Daoy (cell line): ENCODE measurements at regions not wholly inside any gene's neighbourhood (a gene's known extent, or its start where the extent isn't known, plus 50 kb on each side); places are given as distances from the start of the nearest gene placed in this dataset.
"Not testable (repeated sequence)": the region's sequence is repeated elsewhere in the genome, so short reads cannot be mapped to it uniquely, and the experiment has no call there.

ENCODE experiments used
- DNase-seq: peaks from one replicate; pipeline ENCODE4 v3.0.0-alpha.2; 2015; ENCODE audit warnings: low read depth

DNA sequence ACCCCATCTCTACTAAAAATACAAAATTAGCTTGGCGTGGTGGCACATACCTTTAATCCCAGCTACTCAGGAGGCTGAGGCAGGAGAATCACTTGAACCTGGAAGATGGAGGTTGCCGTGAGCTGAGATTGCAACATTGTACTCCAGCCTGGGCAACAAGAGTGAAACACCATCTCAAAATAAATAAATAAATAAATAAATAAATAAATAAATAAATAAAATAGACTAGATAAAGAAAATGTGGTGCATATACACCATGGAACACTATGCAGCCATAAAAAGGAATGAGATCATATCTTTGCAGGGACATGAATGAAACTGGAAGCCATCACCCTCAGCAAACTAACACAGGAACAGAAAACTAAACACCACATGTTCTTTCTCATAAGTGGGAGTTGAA, 110.4 kb downstream of the YIPF5 start:
- not testable (repeated sequence) for DNase-seq

DNA sequence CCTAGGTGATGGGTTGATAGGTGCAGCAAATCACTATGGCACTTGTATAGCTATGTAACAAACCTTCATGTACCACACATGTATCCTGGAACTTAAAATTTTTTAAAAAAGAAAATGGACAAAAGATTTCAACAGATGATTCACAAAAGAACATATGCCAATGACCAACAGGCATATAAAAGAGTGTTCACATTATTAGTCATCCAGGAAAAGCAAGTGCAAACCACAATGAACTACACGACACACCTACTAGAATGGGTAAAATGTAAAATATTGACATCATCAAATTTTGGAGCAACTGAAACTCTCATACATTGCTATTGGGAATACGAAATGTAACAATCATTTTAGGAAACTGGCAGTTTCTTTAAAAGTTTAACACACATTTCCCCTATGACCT, 109.9 kb downstream of the YIPF5 start:
- DNase-seq, result no peak

DNA sequence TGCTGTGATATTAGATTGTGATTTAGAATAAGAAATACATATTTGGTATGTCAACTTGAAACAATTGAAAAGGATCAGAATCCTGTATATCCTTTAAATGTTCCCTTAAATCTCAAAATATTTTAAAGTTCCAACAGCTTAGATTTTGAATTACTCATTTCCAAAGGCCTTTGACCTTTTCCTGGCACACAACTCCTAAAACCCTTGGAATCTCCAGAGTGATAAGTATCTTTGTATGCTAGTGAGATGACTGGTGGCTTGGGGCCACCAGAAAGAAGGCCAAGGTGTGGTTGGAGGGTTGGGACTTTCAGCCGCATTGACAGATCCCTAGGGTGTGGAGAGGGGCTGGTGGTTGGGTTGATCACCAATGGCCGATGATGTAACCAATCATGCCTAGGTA, 104.7 kb downstream of the YIPF5 start:
- no peak for DNase-seq

DNA sequence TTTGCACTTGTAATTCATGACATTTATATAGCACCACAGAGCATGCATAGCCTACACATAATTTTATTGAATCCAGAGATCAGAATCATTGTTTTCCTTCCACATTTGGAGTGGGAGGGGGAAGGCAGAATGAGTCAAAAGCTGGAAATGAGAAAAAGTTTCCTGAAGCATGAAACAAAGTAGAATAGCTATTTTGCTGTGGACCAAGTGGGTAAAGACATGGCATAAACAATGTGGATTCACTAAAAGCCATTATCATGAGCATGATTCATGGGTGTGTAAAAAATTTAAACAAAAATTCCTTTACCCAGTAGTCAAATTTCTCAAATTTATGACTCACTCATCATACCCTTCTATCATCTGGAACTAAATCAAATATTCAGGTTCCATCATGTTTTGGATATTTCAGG, 97.9 kb downstream of the YIPF5 start:
- DNase-seq, result peak; percentile 4

DNA sequence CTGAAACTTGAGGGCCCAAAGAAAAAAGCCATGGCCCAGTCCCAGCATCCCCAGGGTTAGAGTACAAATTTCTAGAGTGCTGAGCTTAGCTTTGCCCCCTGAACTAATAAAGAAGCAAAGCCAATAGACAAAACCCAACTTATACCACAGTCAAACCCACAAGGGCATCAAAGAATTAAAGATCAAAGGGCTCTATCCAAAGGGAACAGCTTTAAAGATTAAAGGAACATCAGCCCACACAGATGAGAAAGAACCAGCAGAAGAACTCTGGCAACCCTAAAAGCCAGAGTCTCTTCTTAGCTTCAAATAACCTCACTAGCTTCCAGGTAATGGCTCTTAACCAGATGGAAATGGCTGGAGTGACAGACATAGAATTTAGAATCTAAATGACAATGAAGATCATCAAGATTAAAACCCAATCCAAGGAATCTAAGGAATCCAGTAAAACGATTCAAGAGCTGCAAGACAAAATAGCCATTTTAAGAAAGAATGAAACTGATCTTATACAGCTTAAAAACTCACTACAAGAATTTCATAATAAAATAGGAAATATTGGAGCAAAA, 93.9 kb downstream of the YIPF5 start:
- no peak for DNase-seq

DNA sequence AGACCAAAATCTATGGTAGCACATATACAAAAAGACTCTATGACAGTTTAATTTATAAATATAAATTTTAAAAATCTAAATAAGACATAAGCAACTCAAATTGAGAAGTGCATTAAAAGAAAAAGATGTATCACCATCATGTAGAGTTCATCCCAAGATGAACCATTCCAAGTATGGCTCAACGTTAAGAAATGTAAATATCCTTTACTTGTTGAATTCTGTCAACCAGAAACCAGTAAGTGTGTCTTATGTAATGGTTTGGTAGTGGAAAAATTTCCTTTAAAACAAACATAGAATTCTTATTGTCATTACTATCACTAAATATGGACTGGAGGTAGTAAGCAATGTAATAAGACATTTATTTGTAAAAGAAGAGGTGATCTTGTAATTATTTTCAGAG, 87.3 kb downstream of the YIPF5 start:
- DNase-seq, result no peak

DNA sequence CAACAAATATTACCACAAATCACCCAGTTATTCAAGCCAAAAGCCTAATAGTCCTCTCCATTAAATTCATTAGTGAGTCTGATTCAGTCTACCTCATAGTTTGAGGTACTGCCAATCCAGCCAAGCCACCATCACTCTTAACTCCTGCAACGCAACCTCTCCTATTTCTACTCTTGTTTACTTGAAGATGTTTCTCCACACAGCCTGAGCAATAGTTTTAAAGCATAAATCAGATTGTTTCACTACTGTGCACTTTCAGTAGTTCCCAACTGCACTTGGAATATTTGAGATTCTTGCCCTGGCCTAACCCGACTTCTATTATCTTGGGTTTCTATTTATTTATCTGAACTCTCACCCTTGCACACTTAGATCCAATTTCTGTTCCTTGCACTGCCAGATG, 85.5 kb downstream of the YIPF5 start:
- no peak for DNase-seq

DNA sequence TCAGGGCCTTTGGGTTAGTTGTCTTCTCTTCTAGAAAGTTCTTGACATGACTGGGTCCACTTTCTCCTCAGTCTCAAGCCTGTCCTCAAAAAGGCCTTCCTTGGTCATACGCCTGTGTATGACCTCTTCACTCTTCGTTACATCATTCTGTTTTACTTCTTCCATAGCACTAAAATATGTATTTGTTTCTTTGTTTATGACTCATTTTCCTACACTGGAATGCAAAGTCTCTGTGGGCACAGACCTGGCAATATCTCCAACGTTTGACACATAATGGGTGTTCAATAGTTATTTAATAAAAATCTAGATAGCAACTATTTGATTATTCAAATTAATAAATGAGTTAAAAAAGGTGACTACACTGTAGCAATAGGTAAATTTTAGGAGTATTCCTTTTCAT, 85.1 kb downstream of the YIPF5 start:
- DNase-seq, result no peak

DNA sequence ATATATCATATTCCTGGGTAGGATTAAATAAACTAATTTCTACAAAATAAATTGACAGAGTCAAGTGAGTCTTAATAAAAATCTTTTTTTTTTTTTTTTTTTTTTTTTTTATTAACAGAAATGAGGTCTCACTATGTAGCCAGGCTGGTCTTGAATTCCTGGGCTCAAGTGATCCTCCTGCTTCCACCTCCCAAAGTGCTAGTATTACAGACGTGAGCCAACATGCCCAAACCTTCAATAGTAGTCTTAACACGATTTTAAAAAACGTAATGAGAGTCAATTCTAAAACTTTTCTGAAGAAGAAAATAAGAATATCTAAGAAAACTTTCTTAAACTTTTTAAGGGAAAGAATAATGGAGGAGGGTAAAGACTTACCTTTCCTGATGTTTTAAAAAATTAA, 84.2 kb downstream of the YIPF5 start:
- DNase-seq, result no peak

DNA sequence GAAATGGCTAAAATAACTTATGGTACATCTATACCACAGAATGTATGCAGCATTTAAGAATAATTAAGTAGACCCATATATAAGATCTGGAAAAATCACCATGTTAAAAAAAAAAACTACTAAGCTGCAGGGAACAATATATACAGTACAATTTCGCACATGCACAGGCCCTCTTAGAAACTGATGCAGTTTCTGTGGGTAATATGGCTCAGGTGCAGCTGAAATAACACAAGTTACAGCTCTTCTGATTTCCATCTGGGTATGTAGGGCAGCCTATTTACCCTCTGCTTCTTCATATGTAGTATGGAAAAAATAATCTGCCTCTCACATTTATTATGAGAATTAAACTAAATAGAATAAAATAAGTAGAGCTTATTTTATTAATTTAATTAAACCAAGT, 82.9 kb downstream of the YIPF5 start:
- no peak for DNase-seq

DNA sequence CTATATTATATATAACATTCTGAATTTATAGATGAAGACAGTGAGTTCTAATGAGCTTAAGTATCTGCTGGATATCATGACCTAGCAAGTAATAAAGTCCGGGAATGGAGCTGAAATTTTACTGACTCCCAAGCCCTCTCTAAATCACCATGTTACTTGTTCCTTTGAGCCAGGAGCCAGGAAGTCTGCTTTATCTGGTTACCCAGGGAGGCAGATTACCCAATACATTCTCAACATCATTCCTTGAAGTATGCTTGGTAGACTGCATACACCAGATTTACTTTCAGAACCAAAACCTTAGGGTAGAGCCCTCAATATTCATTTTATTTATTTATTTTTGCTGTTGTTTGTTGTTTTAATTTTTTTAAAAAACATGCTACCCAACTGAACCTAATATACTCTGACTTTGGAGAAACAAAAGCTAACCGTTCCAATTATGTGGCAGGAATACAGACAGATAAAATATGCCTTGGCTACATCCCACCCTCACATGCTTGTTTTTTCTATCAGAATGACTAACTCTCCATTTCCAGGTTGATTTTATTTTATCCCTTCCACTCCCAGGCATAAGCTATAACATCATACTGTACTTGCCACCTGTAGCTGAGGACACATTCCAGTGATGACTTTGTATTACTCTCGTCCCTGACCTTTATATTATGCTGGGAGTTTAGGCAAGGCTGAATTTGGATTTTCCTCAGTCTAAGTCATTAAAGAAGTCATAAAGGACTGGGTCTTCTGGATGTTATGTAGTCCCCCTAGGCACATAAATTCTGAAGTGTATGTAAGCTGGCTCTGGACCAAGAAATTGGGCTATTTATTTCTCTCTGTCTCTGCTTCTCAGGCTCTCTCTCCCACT, 82.0 kb downstream of the YIPF5 start:
- DNase-seq, result no peak

DNA sequence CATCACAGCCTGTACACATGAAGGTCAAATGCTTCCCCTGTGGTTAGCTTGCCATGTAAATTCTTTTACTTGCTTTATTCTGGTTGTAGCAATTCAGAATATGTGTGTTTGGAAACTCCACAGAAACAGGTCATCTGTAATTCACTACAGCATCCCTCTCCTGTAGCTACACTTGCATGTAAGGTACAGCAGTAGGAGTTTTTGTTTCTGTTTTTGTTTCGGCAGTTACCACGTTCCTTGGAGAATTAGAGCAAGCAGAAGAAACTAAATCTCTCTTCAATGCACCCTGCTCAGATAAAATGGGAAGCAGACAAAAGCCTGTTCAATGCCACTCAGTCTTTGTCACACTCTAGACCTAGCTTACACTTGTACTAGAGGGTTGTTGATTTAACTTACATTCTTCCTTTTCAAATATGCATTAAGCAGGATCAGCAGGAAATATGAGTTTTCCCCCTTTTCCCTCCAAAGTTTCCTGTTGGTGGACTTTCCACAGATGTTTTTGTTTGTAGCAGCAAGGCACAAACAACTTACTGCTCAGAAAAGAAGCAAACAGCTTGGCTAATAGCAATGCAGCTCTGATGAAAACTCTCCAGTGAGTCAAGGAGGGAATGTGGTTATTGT, 80.9 kb downstream of the YIPF5 start:
- DNase-seq, result no peak

DNA sequence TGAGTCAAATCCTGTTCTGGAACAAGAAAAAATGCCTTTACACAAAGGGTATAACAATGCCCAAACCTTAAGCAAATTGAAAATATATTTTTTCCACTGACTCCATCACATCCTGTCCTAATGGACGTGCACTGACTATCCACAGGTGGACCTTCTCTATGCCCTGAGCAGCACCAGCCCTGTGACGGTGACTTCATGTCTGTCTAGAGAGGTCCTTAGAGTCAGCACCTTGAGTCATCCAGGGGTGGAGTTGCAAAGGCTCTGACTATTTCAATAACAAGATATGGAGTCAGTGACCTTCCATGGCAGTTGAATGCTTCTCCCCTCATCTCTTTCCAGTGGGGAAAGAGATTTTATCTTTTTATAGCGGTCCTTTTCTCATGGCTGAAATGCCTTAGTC, 78.0 kb downstream of the YIPF5 start:
- peak; percentile 16 for DNase-seq

DNA sequence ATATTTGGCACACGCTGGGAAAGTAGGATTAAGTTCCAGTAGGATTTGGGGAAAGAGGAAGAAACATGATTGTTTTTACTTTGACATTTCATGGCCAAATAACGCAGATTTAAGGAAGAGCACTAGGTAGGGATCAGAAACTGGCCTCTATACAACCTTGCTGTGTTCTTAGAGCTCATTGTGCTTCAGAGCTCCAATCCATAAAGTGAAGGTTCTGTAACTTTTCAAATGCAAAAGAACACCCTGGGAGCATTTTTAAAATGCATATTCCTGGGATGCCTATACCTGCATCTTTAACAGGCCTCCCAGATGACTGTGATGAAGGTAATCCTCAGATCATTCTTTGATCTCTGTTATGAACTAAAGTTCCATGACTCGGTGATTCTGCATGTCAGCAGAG, 77.1 kb downstream of the YIPF5 start:
- no peak for DNase-seq

DNA sequence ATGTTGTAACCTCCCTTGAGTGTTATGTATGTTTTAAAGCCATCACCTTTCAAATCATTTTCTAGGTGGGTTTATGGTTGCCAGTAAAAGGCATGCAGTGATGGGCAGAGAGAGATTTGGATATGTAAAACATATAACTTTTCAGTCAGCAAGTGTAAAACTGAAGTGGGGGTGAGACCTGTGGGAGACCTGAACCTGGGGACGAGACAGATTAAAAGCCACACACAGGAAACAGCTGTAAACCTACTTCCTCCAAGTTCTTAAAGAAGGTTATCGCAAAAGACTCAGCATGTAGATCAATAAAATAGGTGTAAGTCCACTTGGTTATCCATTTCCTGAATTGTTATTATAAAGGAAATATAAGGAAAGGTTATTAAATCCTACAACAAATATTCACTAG, 76.6 kb downstream of the YIPF5 start:
- no peak for DNase-seq

DNA sequence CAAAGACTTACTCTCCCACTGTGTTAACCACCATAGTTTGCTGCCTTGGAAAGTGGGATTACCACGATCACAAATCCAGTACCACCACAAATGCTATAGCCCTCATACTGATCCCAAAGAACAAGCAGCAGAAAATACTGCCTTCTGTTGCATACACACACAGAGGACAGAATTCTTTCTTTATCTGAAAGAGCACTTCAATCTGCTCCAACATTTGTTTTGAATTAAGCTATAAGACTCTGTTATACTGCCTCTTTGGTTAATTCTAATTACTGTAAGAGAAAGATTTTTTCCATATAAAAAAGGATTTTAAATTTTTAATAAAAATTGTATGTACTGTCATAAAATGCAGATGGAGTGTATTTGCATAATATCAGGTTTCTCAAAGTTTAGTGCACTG, 69.8 kb downstream of the YIPF5 start:
- no peak for DNase-seq

DNA sequence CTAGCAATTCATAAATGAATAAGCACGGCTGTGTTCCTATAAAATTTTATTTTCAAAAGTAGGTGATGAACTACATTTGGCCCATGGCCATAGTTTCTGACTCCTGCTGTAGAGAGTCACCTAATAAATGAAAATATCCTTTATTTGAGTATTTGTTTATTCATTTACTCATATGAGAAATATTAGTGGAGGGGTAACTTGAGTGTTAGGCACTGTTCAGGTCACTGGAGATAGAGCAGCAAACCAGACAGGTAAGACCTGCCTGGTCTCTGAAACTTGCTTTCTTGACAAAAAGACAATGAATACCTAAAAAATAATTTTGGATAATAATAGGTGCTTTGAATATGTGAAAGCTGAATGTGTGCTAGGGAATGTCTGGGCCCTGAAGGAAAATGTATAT, 68.8 kb downstream of the YIPF5 start:
- no peak for DNase-seq

DNA sequence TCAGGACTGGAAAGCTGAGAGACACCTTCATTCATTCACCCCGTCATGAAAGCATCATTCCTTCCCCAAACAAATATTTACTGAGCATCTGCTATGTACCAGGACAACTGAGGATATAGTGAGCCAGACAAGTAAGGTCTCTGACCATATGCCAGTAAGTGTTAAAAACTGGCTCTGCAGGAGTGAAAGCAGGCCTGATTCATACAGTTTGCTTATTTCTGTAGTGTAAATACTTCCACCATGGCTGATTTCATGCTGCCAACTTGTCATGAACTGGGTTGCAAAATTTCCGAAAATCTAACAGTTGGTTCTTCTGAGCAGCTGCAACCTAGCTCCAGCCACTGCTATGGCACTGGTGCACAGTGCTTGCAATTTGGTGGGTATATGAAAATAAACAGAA, 68.1 kb downstream of the YIPF5 start:
- DNase-seq, result no peak

DNA sequence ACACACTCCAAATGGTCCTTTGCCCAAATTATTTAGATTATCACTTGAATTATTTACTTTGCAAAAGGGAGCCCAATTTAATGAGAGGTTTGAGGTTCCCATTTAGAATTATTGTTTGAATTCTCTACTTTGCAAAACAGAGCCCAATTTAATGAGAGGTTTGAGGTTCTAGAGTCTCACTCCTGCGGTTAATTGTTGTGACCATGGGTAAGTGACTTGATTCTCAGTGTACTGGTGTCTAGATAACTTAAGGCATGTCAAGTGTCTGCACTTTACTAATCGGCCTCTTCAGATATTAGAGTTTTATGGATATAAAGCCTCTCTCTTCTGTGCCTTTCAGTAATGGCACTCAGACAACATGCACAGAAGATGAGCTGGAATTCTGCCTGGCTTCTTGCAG, 67.5 kb downstream of the YIPF5 start:
- DNase-seq, result no peak

DNA sequence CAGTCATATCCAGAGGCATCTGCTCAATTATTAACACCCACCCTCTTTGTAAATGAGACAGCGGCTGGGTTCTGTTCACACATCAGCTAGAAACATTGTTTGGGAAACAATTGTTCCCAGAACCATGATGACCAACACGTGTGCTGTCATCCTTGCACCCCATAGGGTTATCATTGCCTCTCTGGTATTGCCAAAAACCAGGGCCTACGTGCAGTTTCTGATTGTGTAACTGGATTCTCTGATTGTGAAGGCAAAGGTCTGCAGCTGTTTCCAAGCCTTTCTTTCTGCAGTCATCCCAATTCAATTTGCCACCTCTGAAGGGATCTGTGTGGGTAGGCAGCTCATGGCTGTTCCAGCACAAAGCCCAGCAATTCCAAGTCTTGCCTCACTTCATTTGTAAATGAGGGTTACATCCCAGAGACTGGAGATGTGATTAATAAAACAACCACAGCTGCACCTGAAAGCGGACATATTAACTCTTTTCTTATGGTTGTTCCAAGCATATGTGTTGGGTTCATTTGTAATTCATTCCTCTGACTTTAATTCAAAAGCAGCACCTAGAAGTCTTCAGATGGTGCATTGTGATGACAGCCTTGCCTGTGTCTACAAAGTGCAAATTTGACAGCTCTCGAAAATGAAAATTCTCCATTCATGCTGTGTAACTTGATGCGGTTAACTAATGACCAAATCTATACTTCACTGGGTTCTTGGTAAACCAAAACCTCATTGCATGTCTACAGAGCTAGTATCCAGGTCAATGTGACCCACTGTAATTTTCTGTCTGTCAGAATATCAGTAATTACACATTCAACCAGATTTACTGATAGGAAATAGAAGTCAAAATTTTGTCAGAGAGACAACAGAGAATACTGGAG, 66.6 kb downstream of the YIPF5 start:
- no peak for DNase-seq

DNA sequence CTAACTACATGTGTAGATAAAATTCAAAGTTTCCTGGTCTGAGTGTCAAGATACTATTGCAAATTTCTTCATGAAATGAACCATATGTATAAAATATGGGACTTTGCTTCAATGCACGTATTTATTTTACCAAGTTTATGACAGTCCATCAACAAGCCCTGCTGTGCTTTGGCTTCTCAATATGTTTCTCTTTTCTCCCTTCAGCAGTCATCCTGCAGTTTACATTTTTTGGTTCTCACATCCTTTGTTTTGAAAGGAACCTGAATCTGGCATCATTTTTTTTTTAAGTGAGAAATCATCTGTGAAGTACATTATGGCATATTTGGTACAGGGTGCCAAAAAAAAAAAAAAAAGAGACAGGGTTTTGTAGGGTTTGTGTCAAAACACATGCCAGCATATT, 65.1 kb downstream of the YIPF5 start:
- DNase-seq, result no peak

DNA sequence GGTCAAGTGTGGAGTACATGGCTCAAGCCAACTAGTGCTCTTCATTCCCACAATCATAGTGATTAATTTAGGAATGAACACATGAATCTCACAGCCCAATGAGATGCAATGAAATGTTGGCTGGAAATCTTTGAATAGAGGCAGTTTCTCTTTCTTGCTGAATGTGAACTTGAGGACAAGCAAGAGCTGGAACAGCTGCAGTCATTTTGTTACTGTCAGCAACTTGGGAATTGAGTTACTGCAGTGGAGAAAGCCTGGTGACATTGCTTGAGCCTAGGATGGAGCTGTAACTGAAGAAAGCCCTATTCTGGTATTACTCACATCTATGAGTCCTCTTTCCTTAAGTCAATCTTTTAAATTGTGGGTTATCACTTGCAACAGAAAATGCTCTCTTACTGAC, 62.3 kb downstream of the YIPF5 start:
- no peak for DNase-seq
